ENCODE measurements at regions not wholly inside any gene's neighbourhood (a gene's known extent, or its start where the extent isn't known, plus 50 kb on each side); places are given as distances from the start of the nearest gene placed in this dataset.

- no peak for TF ChIP-seq CTCF (IDR thresholded peaks at IDR 0.05)
- TF ChIP-seq POLR2A (IDR thresholded peaks at IDR 0.05), result no peak
- DNase-seq (peak in 1 of 5 donors; percentile 11), ATAC-seq (no peak)
Measured at GRCh38 chr2:120503206-120503792, 157.4 kb downstream of the INHBB start.

GRCh38 chr2:120503793-120504571 lies 158.0 kb downstream of the INHBB start:
- peak; percentile 91 to 96 (median 92) for ATAC-seq
- no peaks in the 10 kb centered on the region for H3K27me3 ChIP-seq
- H3K27ac ChIP-seq, result peak overlapping the region in 11 of 12 donors; percentile 11 to 87 (median 72)
- no peak overlapping the region for H3K4me3 ChIP-seq
- no peaks in the 10 kb centered on the region for H3K9me3 ChIP-seq
- intact Hi-C loops (cut with DNase I), result loop anchor here in 6 of 10 donors (1.0 to 10.0 kb wide), 7 partner anchors 43 to 171 kb away; partner anchors contain the start of gene INHBB (in 2 of the 6)
- peak in 4 of 12 donors; percentile 8 to 25 (median 16) for TF ChIP-seq CTCF (IDR thresholded peaks at IDR 0.05)
- TF ChIP-seq POLR2A (IDR thresholded peaks at IDR 0.05), result peak in 1 of 2 donors; percentile 14
- H3K36me3 ChIP-seq, result no peaks in the 10 kb centered on the region
- peak; percentile 55 to 92 (median 82) for DNase-seq
- H3K4me1 ChIP-seq, result peaks cover 0 to 22% (median 8%) of the 10 kb centered on the region in 12 donors
- 45 to 73% (median 53%) methylated on average over 21 to 23 of the region's 23 CpGs for WGBS, 4 donors

More at GRCh38 chr2:120503206-120503792, 157.4 kb downstream of the INHBB start:
- H3K36me3 ChIP-seq, result no peaks in the 10 kb centered on the region
- H3K9me3 ChIP-seq, result no peaks in the 10 kb centered on the region
- intact Hi-C loops (cut with DNase I), result loop anchor here in 5 of 10 donors (5.0 to 10.0 kb wide), 6 partner anchors 44 to 172 kb away; partner anchors contain the start of gene INHBB (in 2 of the 5)
- peak overlapping the region in 8 of 12 donors; percentile 51 to 87 (median 78) for H3K27ac ChIP-seq
- no peaks in the 10 kb centered on the region for H3K27me3 ChIP-seq
- H3K4me3 ChIP-seq, result no peak overlapping the region
- WGBS, 4 donors, result 82 to 89% (median 84%) methylated on average over 17 of the region's 17 CpGs
- H3K4me1 ChIP-seq, result peaks cover 0 to 18% (median 5%) of the 10 kb centered on the region in 12 donors

- no peaks in the 10 kb centered on the region for H3K36me3 ChIP-seq
- WGBS, 4 donors, result 90 to 92% (median 91%) methylated on average over 15 of the region's 15 CpGs
- H3K4me1 ChIP-seq, result peaks cover 0 to 28% (median 8%) of the 10 kb centered on the region in 12 donors
- DNase-seq (peak in 2 of 5 donors; percentile 17 to 28), ATAC-seq (no peak)
- intact Hi-C loops (cut with DNase I), result loop anchor here in 7 of 10 donors (1.0 to 10.0 kb wide), 9 partner anchors 42 to 172 kb away; partner anchors contain the start of gene INHBB (in 2 of the 7)
- TF ChIP-seq CTCF (IDR thresholded peaks at IDR 0.05) (no peak), POLR2A (IDR thresholded peaks at IDR 0.05) (no peak)
- H3K27ac ChIP-seq, result peak overlapping the region in 2 of 12 donors; percentile 77 to 85
- H3K27me3 ChIP-seq, result no peaks in the 10 kb centered on the region
- H3K4me3 ChIP-seq, result no peak overlapping the region
- no peaks in the 10 kb centered on the region for H3K9me3 ChIP-seq
Measured at GRCh38 chr2:120504936-120505705, 159.2 kb downstream of the INHBB start.

Data from heart left ventricle (tissue), 16 donors.